ENCODE measurements at regions not wholly inside any gene's neighbourhood (a gene's known extent, or its start where the extent isn't known, plus 50 kb on each side); places are given as distances from the start of the nearest gene placed in this dataset.
"Not testable (repeated sequence)": the region's sequence is repeated elsewhere in the genome, so short reads cannot be mapped to it uniquely, and the experiment has no call there.

DNA sequence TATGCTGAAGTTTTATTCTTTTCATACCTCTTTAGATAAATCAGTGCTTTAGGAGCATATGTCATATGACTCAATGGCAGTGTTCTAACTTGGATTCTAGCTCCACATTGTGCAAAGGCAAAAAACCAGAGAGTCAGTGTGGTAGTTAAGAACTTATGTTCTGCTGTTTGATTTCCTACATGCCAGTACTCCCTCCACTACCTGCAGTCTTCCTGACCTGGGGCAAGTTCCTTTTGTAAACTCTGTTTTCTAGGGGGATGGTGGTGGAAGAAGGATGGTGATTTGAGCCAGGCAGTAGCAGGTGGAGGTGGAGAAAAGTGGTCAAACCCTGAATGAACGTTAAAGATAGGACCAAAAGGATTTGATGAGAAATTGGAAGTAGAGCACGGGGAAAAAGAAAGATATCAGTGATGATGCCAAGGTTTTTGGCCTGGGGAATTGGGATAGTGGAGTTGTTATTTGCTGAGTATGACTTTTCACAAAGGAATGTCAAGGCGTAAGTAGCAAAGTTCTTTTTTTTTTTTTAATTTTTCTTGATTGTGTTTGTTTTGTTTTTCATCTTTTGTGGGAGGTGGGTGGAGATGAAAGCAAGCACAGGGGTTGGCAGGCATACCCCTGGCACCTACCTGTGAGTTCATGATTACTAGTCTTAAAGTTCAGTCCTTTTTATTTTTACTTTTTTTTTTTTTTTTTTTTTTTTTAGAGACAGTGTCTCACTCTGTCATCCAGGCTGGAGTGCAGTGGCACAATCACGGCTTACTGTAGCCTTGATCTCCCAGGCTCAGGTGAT, 82.3 kb downstream of the SYT15B start:
- H4K20me1 ChIP-seq (ENCODE audit: insufficient read depth); H3K4me3 ChIP-seq (IDR thresholded peaks at IDR 0.05; ENCODE audit: insufficient read depth, low read depth, low read length); H3K9ac ChIP-seq; H3K79me2 ChIP-seq (ENCODE audit: insufficient read depth, low read depth); H3K4me2 ChIP-seq; H3K27ac ChIP-seq; H3K36me3 ChIP-seq (ENCODE audit: insufficient read depth); H2AFZ ChIP-seq (ENCODE audit: low read depth); H3K27me3 ChIP-seq (ENCODE audit: insufficient read depth, low read depth); H3K4me1 ChIP-seq (ENCODE audit: low read depth, poor library complexity, severe bottlenecking): not testable (repeated sequence)

DNA sequence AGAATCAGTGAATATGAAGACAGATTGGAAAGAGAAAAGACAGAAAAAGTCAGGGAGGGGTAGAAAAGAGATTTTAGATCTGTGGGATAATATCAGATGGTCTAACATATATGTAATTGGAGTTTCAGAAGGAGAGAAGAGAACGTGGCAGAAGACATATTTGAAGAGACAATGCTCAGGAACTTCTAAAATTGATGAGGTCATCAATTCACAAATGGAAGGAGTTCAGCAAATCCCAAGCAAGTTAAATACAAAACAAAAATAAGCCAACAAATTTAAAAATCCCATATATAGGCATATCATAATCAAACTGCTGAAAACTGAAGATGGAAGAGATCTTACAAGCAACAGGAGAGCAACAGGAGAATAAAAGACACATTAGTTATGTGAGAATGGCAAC, 87.3 kb downstream of the SYT15B start:
- H3K27ac ChIP-seq; H2AFZ ChIP-seq (ENCODE audit: low read depth); H3K36me3 ChIP-seq (ENCODE audit: insufficient read depth); H3K4me3 ChIP-seq (IDR thresholded peaks at IDR 0.05; ENCODE audit: insufficient read depth, low read depth, low read length); H3K79me2 ChIP-seq (ENCODE audit: insufficient read depth, low read depth); H3K27me3 ChIP-seq (ENCODE audit: insufficient read depth, low read depth); H3K4me2 ChIP-seq; H4K20me1 ChIP-seq (ENCODE audit: insufficient read depth); H3K9ac ChIP-seq; H3K4me1 ChIP-seq (ENCODE audit: low read depth, poor library complexity, severe bottlenecking): not testable (repeated sequence)

DNA sequence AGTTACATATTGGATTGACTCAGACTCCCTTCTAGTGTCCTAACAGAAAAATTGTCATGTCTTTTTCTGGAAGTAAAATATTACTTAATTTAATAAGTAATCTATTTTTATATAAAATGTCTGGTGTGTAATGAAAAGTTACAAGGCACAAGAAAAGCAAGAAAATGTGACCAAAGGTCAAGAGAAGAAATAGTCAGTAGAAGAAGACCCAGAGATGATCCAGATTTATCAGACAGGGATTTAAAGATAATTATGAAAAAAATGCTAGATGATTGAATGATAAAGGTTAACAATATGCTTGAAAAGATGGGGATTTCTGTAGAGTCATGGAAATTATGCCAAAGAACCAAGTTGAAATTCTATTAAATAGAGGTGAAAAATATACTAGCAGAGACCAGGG, 87.8 kb downstream of the SYT15B start:
- H3K4me1 ChIP-seq (ENCODE audit: low read depth, poor library complexity, severe bottlenecking); H3K9ac ChIP-seq; H3K79me2 ChIP-seq (ENCODE audit: insufficient read depth, low read depth); H3K27me3 ChIP-seq (ENCODE audit: insufficient read depth, low read depth); H4K20me1 ChIP-seq (ENCODE audit: insufficient read depth); H2AFZ ChIP-seq (ENCODE audit: low read depth); H3K4me3 ChIP-seq (IDR thresholded peaks at IDR 0.05; ENCODE audit: insufficient read depth, low read depth, low read length); H3K4me2 ChIP-seq; H3K27ac ChIP-seq; H3K36me3 ChIP-seq (ENCODE audit: insufficient read depth): not testable (repeated sequence)

DNA sequence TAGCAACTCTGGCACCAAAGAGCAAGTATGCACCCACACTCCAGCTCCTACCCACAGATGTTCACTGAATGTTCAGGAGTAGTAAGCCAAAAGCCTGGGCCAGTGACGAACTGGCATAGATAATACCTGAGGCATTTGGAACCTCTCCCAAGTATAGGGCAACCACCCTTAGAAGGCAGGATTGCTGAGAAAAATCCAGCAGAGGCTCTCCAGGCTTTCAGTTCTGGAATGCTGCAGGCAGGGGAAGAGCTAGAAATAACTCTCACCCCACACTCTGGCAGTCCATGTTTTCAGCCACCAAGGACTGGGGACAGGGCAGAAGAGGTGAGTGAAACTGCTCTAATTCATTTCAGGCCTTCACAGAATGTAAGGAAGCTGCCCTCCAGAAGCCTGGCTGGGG, 90.3 kb downstream of the SYT15B start:
- not testable (repeated sequence) for H3K4me2 ChIP-seq; H4K20me1 ChIP-seq (ENCODE audit: insufficient read depth); H3K9ac ChIP-seq; H2AFZ ChIP-seq (ENCODE audit: low read depth); H3K4me1 ChIP-seq (ENCODE audit: low read depth, poor library complexity, severe bottlenecking); H3K27me3 ChIP-seq (ENCODE audit: insufficient read depth, low read depth); H3K79me2 ChIP-seq (ENCODE audit: insufficient read depth, low read depth); H3K27ac ChIP-seq; H3K4me3 ChIP-seq (IDR thresholded peaks at IDR 0.05; ENCODE audit: insufficient read depth, low read depth, low read length); H3K36me3 ChIP-seq (ENCODE audit: insufficient read depth)

DNA sequence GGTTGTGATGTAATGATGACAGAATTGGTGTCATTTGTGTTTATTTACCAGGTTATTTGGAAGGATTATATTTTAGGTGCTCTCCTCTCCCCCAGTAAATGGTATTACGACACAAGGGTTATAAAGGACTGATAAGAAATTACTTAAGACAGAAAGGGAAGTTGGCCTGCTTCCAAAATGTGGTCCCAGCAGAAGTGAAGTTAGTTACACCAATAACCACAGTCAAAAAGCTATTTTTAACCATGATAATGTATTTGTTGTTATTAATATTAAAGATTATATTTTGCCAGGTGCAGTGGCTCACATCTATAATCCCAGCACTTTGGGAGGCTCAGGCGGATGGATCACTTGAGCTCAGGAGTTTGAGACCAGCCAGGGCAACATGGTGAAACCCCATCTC, 92.5 kb downstream of the SYT15B start:
- H3K27me3 ChIP-seq (ENCODE audit: insufficient read depth, low read depth); H3K79me2 ChIP-seq (ENCODE audit: insufficient read depth, low read depth); H2AFZ ChIP-seq (ENCODE audit: low read depth); H4K20me1 ChIP-seq (ENCODE audit: insufficient read depth); H3K36me3 ChIP-seq (ENCODE audit: insufficient read depth); H3K27ac ChIP-seq; H3K9ac ChIP-seq; H3K4me1 ChIP-seq (ENCODE audit: low read depth, poor library complexity, severe bottlenecking); H3K4me3 ChIP-seq (IDR thresholded peaks at IDR 0.05; ENCODE audit: insufficient read depth, low read depth, low read length); H3K4me2 ChIP-seq: not testable (repeated sequence)

DNA sequence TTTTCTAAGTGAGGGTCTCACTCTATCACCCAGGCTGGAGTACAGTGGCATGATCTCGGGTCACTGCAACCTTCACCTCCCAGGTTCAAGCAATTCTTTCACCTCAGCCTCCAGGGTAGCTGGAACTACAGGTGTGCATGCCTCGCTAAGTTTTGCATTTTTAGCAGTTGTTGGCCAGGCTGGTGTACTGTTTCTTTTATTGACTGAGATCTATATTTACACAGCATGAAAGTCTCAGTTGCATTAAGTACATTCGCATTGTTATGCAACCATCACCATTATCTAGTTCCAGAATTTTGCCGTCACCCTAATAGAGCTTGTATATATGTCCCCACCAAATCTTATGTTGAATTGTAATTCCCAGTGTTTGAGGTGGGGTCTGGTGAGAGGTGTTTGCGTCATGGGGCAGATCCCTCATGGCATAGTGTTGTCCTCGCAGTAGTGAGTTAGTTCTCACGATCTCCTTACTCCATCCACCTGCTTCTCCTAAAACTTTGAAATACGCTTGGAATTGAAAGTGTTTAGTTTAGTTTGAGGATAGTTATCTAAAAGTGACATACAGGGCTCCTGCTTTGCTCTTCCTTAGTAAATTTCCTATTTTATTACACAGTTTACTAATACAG, 101.3 kb downstream of the SYT15B start:
- H3K4me2 ChIP-seq; H3K27ac ChIP-seq; H3K9ac ChIP-seq; H4K20me1 ChIP-seq (ENCODE audit: insufficient read depth); H3K4me1 ChIP-seq (ENCODE audit: low read depth, poor library complexity, severe bottlenecking); H3K36me3 ChIP-seq (ENCODE audit: insufficient read depth); H3K27me3 ChIP-seq (ENCODE audit: insufficient read depth, low read depth); H2AFZ ChIP-seq (ENCODE audit: low read depth); H3K4me3 ChIP-seq (IDR thresholded peaks at IDR 0.05; ENCODE audit: insufficient read depth, low read depth, low read length); H3K79me2 ChIP-seq (ENCODE audit: insufficient read depth, low read depth): not testable (repeated sequence)

DNA sequence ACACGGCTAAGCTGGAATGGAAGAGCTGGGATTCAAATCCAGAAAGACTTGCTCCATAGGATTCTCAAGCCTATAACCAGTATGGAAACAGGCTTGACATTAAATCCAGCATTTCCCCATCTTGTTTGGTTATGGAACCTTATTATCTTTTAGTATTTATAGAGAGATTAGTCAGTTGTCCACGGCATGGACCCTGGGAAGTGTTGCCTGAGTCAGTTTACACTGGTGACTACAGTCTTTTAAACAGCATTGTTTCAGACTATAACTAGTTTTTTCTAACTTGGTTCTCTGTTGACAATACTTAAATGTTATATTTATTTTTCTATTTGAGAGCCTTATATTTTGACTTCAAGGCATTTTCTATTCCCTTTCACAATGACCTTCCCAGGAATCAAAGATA, 106.7 kb downstream of the SYT15B start:
- H3K4me3 ChIP-seq (IDR thresholded peaks at IDR 0.05; ENCODE audit: insufficient read depth, low read depth, low read length); H4K20me1 ChIP-seq (ENCODE audit: insufficient read depth); H2AFZ ChIP-seq (ENCODE audit: low read depth); H3K36me3 ChIP-seq (ENCODE audit: insufficient read depth); H3K27me3 ChIP-seq (ENCODE audit: insufficient read depth, low read depth); H3K79me2 ChIP-seq (ENCODE audit: insufficient read depth, low read depth); H3K27ac ChIP-seq; H3K4me2 ChIP-seq; H3K4me1 ChIP-seq (ENCODE audit: low read depth, poor library complexity, severe bottlenecking); H3K9ac ChIP-seq: not testable (repeated sequence)

DNA sequence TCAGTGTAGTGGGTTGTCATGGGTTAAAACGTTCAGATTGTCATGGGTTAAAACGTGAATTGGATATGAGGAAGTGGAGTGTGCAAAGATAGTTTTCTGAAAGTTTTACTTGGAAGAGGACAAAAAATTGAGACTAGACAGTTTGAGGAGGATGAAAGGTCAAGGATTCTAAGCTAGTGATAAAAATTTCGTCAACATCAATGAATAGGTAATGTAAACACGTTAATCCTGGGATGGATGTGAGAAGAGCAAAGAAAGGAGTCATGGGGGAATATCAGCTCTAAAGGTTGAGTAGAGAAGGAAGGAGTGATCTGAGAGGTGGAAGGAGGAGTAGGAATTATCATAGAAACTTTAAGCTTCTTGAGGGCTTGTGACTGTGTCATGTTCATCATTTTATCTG, 109.2 kb downstream of the SYT15B start:
- not testable (repeated sequence) for H3K4me1 ChIP-seq (ENCODE audit: low read depth, poor library complexity, severe bottlenecking); H3K4me2 ChIP-seq; H3K79me2 ChIP-seq (ENCODE audit: insufficient read depth, low read depth); H3K4me3 ChIP-seq (IDR thresholded peaks at IDR 0.05; ENCODE audit: insufficient read depth, low read depth, low read length); H3K27me3 ChIP-seq (ENCODE audit: insufficient read depth, low read depth); H3K36me3 ChIP-seq (ENCODE audit: insufficient read depth); H4K20me1 ChIP-seq (ENCODE audit: insufficient read depth); H3K9ac ChIP-seq; H2AFZ ChIP-seq (ENCODE audit: low read depth); H3K27ac ChIP-seq

DNA sequence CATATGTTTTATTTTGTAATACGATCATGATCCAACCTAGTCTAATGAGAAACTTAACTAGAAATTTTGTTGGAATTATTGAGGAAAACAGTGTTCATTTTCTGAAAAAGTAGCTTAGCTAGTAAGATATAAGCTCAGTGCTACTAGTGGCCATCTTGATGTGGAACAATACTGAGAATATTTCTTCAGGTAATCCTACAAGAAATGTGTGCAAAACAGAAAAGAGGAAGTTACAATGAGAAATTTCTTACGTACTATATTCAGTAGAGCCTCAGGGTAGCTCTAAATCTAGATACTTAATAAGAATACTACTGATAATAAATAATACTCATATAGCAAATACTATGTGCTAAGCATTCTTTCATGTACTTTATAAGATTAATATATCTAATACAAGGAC, 114.8 kb downstream of the SYT15B start:
- not testable (repeated sequence) for H3K4me2 ChIP-seq; H4K20me1 ChIP-seq (ENCODE audit: insufficient read depth); H3K79me2 ChIP-seq (ENCODE audit: insufficient read depth, low read depth)

DNA sequence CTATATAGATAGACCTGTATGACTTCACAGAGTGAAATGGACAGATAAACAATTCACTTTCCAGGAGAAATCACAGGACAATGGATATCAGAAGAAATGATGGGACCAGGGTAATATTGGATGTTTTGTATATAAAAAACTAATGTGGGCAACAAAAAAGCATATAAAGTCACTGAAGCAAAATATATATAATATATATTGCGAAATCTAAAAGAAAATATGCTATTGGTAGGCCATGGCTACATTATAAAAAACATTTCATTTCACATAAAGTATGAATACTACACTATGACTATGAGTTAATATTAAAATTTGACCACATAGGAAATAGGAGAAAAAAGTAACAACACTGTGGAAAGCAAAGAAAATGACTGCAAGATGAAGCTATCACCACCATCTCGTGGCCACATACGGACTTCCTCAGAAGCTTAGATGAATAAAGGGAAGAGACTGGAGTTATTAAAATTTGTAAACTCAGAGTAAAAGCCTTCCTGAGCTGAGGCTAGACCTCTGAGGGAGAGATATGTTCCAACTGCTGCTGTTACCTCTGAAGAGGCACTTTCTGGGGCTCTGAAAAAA, 115.8 kb downstream of the SYT15B start:
- not testable (repeated sequence) for H3K4me3 ChIP-seq (IDR thresholded peaks at IDR 0.05; ENCODE audit: insufficient read depth, low read depth, low read length); H2AFZ ChIP-seq (ENCODE audit: low read depth); H3K79me2 ChIP-seq (ENCODE audit: insufficient read depth, low read depth); H3K36me3 ChIP-seq (ENCODE audit: insufficient read depth); H3K4me2 ChIP-seq; H4K20me1 ChIP-seq (ENCODE audit: insufficient read depth); H3K4me1 ChIP-seq (ENCODE audit: low read depth, poor library complexity, severe bottlenecking); H3K9ac ChIP-seq; H3K27ac ChIP-seq; H3K27me3 ChIP-seq (ENCODE audit: insufficient read depth, low read depth)

More for the DNA sequence above, 114.8 kb downstream of the SYT15B start:
- not testable (repeated sequence) for H3K9ac ChIP-seq; H3K36me3 ChIP-seq (ENCODE audit: insufficient read depth); H3K4me1 ChIP-seq (ENCODE audit: low read depth, poor library complexity, severe bottlenecking); H3K27ac ChIP-seq; H3K27me3 ChIP-seq (ENCODE audit: insufficient read depth, low read depth); H2AFZ ChIP-seq (ENCODE audit: low read depth); H3K4me3 ChIP-seq (IDR thresholded peaks at IDR 0.05; ENCODE audit: insufficient read depth, low read depth, low read length)

Data from KMS-11 (cell line).